Activated CD4-positive, CD25-positive, alpha-beta regulatory T cell treated with anti-CD3 and anti-CD28 coated beads, Interleukin-2, amount 50 U/mL, for 16 hours (primary cell): ENCODE measurements at regions not wholly inside any gene's neighbourhood (a gene's known extent, or its start where the extent isn't known, plus 50 kb on each side); places are given as distances from the start of the nearest gene placed in this dataset.

Experiments used
- DNase-seq: peaks from one replicate; pipeline ENCODE4 v3.0.0-alpha.2; 2020; ENCODE audit warnings: low read depth, low spot score

- DNase-seq = no peak
Measured at GRCh38 chr6:165825256-165825815, 162.3 kb upstream of the PDE10A start.

GRCh38 chr6:165823609-165824326 is 160.7 kb upstream of the PDE10A start:
- no peak for DNase-seq

GRCh38 chr6:165822501-165822900 is 159.5 kb upstream of the PDE10A start:
- DNase-seq = no peak

GRCh38 chr6:165821754-165822153 is 158.7 kb upstream of the PDE10A start:
- no peak for DNase-seq

GRCh38 chr6:165820934-165821333 is 157.9 kb upstream of the PDE10A start:
- DNase-seq = no peak

- no peak for DNase-seq
Measured at GRCh38 chr6:165820407-165820806, 157.4 kb upstream of the PDE10A start.

GRCh38 chr6:165819394-165819793 is 156.4 kb upstream of the PDE10A start:
- no peak for DNase-seq

GRCh38 chr6:165818200-165818599 is 155.2 kb upstream of the PDE10A start:
- no peak for DNase-seq

GRCh38 chr6:165817771-165818170 is 154.7 kb upstream of the PDE10A start:
- DNase-seq = no peak

GRCh38 chr6:165817148-165817547 is 154.1 kb upstream of the PDE10A start:
- DNase-seq = no peak

- DNase-seq = no peak
Measured at GRCh38 chr6:165814679-165815078, 151.6 kb upstream of the PDE10A start.

GRCh38 chr6:165811512-165811911 is 148.5 kb upstream of the PDE10A start:
- DNase-seq = no peak

GRCh38 chr6:165808021-165808420 is 145.0 kb upstream of the PDE10A start:
- DNase-seq = no peak

- no peak for DNase-seq
Measured at GRCh38 chr6:165807249-165807960, 144.4 kb upstream of the PDE10A start.

- DNase-seq = no peak
Measured at GRCh38 chr6:165806126-165806810, 143.2 kb upstream of the PDE10A start.

- no peak for DNase-seq
Measured at GRCh38 chr6:165805636-165806035, 142.6 kb upstream of the PDE10A start.

- no peak for DNase-seq
Measured at GRCh38 chr6:165805067-165805555, 142.1 kb upstream of the PDE10A start.

GRCh38 chr6:165804331-165805066 is 141.5 kb upstream of the PDE10A start:
- no peak for DNase-seq

- no peak for DNase-seq
Measured at GRCh38 chr6:165800337-165800736, 137.3 kb upstream of the PDE10A start.

GRCh38 chr6:165799391-165800153 is 136.5 kb upstream of the PDE10A start:
- no peak for DNase-seq

- no peak for DNase-seq
Measured at GRCh38 chr6:165798991-165799390, 135.9 kb upstream of the PDE10A start.
